Activated CD8-positive, alpha-beta memory T cell treated with anti-CD3 and anti-CD28 coated beads, Interleukin-2, amount 50 U/mL, for 4 hours (primary cell): ENCODE measurements at regions not wholly inside any gene's neighbourhood (a gene's known extent, or its start where the extent isn't known, plus 50 kb on each side); places are given as distances from the start of the nearest gene placed in this dataset.

Experiments used
- DNase-seq: peaks from one replicate; pipeline ENCODE4 v3.0.0-alpha.2; 2020

- DNase-seq, result no peak
Observed at GRCh38 chr1:56340977-56341376, 238.4 kb downstream of the PLPP3 start.

GRCh38 chr1:56339786-56340465, 239.4 kb downstream of the PLPP3 start:
- DNase-seq, result no peak

- no peak for DNase-seq
Observed at GRCh38 chr1:56339093-56339492, 240.3 kb downstream of the PLPP3 start.

- DNase-seq, result no peak
Observed at GRCh38 chr1:56336982-56337381, 242.4 kb downstream of the PLPP3 start.

GRCh38 chr1:56335394-56335793, 244.0 kb downstream of the PLPP3 start:
- no peak for DNase-seq

GRCh38 chr1:56334047-56334446, 245.3 kb downstream of the PLPP3 start:
- no peak for DNase-seq

- DNase-seq, result no peak
Observed at GRCh38 chr1:56333461-56333860, 245.9 kb downstream of the PLPP3 start.

- DNase-seq, result no peak
Observed at GRCh38 chr1:56331892-56332567, 247.3 kb downstream of the PLPP3 start.

GRCh38 chr1:56331207-56331891, 248.0 kb downstream of the PLPP3 start:
- no peak for DNase-seq

- DNase-seq, result no peak
Observed at GRCh38 chr1:56330391-56331026, 248.9 kb downstream of the PLPP3 start.

GRCh38 chr1:56329970-56330369, 249.4 kb downstream of the PLPP3 start:
- DNase-seq, result no peak

GRCh38 chr1:56327195-56327594, 252.2 kb downstream of the PLPP3 start:
- DNase-seq, result no peak

GRCh38 chr1:56326056-56326455, 253.3 kb downstream of the PLPP3 start:
- DNase-seq, result no peak

GRCh38 chr1:56324504-56324903, 254.9 kb downstream of the PLPP3 start:
- DNase-seq, result no peak

GRCh38 chr1:56322211-56322610, 257.2 kb downstream of the PLPP3 start:
- DNase-seq, result no peak

GRCh38 chr1:56321150-56321490, 258.2 kb downstream of the PLPP3 start:
- no peak for DNase-seq

GRCh38 chr1:56320464-56321149, 258.8 kb downstream of the PLPP3 start:
- DNase-seq, result no peak

GRCh38 chr1:56317722-56318121, 261.6 kb downstream of the PLPP3 start:
- DNase-seq, result no peak

GRCh38 chr1:56315293-56315942, 263.9 kb downstream of the PLPP3 start:
- DNase-seq, result no peak

- no peak for DNase-seq
Observed at GRCh38 chr1:56313560-56313959, 265.8 kb downstream of the PLPP3 start.

GRCh38 chr1:56311766-56312165, 267.6 kb downstream of the PLPP3 start:
- no peak for DNase-seq

GRCh38 chr1:56310945-56311344, 268.4 kb downstream of the PLPP3 start:
- no peak for DNase-seq

- DNase-seq, result no peak
Observed at GRCh38 chr1:56309065-56309464, 270.3 kb downstream of the PLPP3 start.
